IMR-90 (cell line): ENCODE measurements at regions not wholly inside any gene's neighbourhood (a gene's known extent, or its start where the extent isn't known, plus 50 kb on each side); places are given as distances from the start of the nearest gene placed in this dataset.

Experiments used
- ATAC-seq: fragments of 200-7000 bp; cut with Tn5 transposase; 2 replicates; pipeline ENCODE4 v1.9.1; 2020; ENCODE audit warnings: low read depth, mild to moderate bottlenecking, moderate library complexity
- BruUV-seq: library from RNA; stranded (reverse); fragments of 400-500 nt; replicated peaks from 2 replicates; lab custom pipeline; 2021; lab: Mats Ljungman, UMichigan
- CTCF ChIA-PET: fragments of 300-600 bp; formaldehyde crosslinking; extraction: SDS; loops from one replicate; lab custom pipeline; 2021; ENCODE audit warnings: antibody characterized with exemption; lab: Yijun Ruan, JAX
- POLR2A ChIA-PET: fragments of 300-600 bp; sonication (Branson Sonifier 250); formaldehyde crosslinking; loops from one replicate; lab custom pipeline; 2022; ENCODE audit warnings: antibody characterized with exemption; ENCODE audit not compliant: unreplicated experiment; lab: Charles Lee
- DNase-seq: peaks from one replicate; pipeline ENCODE4 v3.0.0; 2013
- H2AFZ ChIP-seq: replicated peaks from 2 replicates; pipeline ENCODE3; 2013; ENCODE audit warnings: low read length, mild to moderate bottlenecking; ENCODE audit not compliant: poor library complexity
- H2AK5ac ChIP-seq: 2 replicates; pipeline ENCODE4 v1.6.1; 2013; ENCODE audit warnings: low read depth, low read length, inconsistent platforms
- H2AK9ac ChIP-seq: replicated peaks from 2 replicates; pipeline ENCODE3; 2013; ENCODE audit warnings: mild to moderate bottlenecking, low read depth, low read length, moderate library complexity; ENCODE audit not compliant: poor library complexity
- H2BK120ac ChIP-seq: 2 replicates; pipeline ENCODE4 v1.6.1; 2013; ENCODE audit warnings: low read depth, low read length, inconsistent platforms
- H2BK15ac ChIP-seq: 3 replicates; pipeline ENCODE4 v1.6.1; 2013; ENCODE audit warnings: low read depth, low read length, inconsistent platforms
- H2BK20ac ChIP-seq: 2 replicates; pipeline ENCODE4 v1.6.1; 2013; ENCODE audit warnings: low read depth, mild to moderate bottlenecking, inconsistent platforms, low read length, moderate library complexity
- H2BK5ac ChIP-seq: 2 replicates; pipeline ENCODE4 v1.6.1; 2013; ENCODE audit warnings: mild to moderate bottlenecking, low read depth, low read length, inconsistent platforms; ENCODE audit not compliant: poor library complexity, severe bottlenecking
- H3K14ac ChIP-seq: replicated peaks from 2 replicates; pipeline ENCODE4 v1.6.1; 2013; ENCODE audit warnings: low read depth, low read length, inconsistent platforms
- H3K18ac ChIP-seq: 2 replicates; pipeline ENCODE4 v1.6.1; 2013; ENCODE audit warnings: low read depth, low read length, control low read depth
- H3K23ac ChIP-seq: 2 replicates; pipeline ENCODE4 v1.6.1; 2013; ENCODE audit warnings: low read depth, low read length, inconsistent platforms
- H3K27ac ChIP-seq: 2 replicates; pipeline ENCODE4 v1.5.1; 2013; ENCODE audit warnings: mild to moderate bottlenecking, control low read depth, low read length; ENCODE audit not compliant: insufficient read depth
- H3K27me3 ChIP-seq: 2 replicates; pipeline ENCODE4 v1.6.1; 2013; ENCODE audit warnings: low read length; ENCODE audit not compliant: control insufficient read depth, insufficient read depth
- H3K36me3 ChIP-seq: 2 replicates; pipeline ENCODE4 v1.6.1; 2013; ENCODE audit warnings: low read length, mixed read lengths; ENCODE audit not compliant: control insufficient read depth, insufficient read depth
- H3K4ac ChIP-seq: 2 replicates; pipeline ENCODE4 v1.6.1; 2013; ENCODE audit warnings: low read depth, low read length, inconsistent platforms
- H3K4me1 ChIP-seq: 2 replicates; pipeline ENCODE4 v1.6.1; 2013; ENCODE audit warnings: low read length, mixed read lengths; ENCODE audit not compliant: control insufficient read depth, insufficient read depth
- H3K4me2 ChIP-seq: 2 replicates; pipeline ENCODE4 v1.6.1; 2013; ENCODE audit warnings: low read depth, mild to moderate bottlenecking, control low read depth, low read length, moderate library complexity
- H3K4me3 ChIP-seq: 2 replicates; pipeline ENCODE4 v1.5.1; 2013; ENCODE audit warnings: low read depth, mild to moderate bottlenecking, control low read depth, low read length, moderate library complexity; ENCODE audit not compliant: insufficient read depth
- H3K56ac ChIP-seq: 2 replicates; pipeline ENCODE4 v1.6.1; 2013; ENCODE audit warnings: low read length, inconsistent platforms; ENCODE audit not compliant: insufficient read depth; ENCODE audit errors: extremely low read depth
- H3K79me1 ChIP-seq, 2 experiments: 2 replicates each; pipeline ENCODE4 v1.6.1; 2013; ENCODE audit warnings: low read length in 2 of 2, inconsistent platforms in 1 of 2, low read depth in 1 of 2
- H3K9ac ChIP-seq: 2 replicates; pipeline ENCODE4 v1.6.1; 2013; ENCODE audit warnings: low read depth, low read length, control low read depth
- H3K9me1 ChIP-seq: 2 replicates; pipeline ENCODE4 v1.6.1; 2013; ENCODE audit warnings: low read length, inconsistent platforms; ENCODE audit not compliant: insufficient read depth
- H3K9me3 ChIP-seq: 2 replicates; pipeline ENCODE4 v1.6.1; 2013; ENCODE audit warnings: low read length; ENCODE audit not compliant: control insufficient read depth, insufficient read depth
- H4K20me1 ChIP-seq: 2 replicates; pipeline ENCODE4 v1.6.1; 2013; ENCODE audit warnings: low read length, inconsistent platforms; ENCODE audit not compliant: insufficient read depth
- H4K5ac ChIP-seq: 2 replicates; pipeline ENCODE4 v1.6.1; 2013; ENCODE audit warnings: mild to moderate bottlenecking, low read depth, low read length, control low read depth
- H4K8ac ChIP-seq, 2 experiments: 2 replicates each; pipeline ENCODE4 v1.6.1; 2013; ENCODE audit warnings: low read depth in 2 of 2, low read length in 2 of 2, control low read depth in 1 of 2, inconsistent platforms in 1 of 2
- H4K91ac ChIP-seq: 2 replicates; pipeline ENCODE4 v1.6.1; 2013; ENCODE audit warnings: low read depth, low read length, inconsistent platforms; ENCODE audit not compliant: insufficient read depth
- BHLHE40 ChIP-seq: fragments of 150-350 bp; IDR thresholded peaks from 2 replicates; pipeline ENCODE4 v1.6.1; 2016; ENCODE audit warnings: mild to moderate bottlenecking, low read depth, low read length
- CHD1 ChIP-seq: IDR thresholded peaks from 2 replicates; pipeline ENCODE4 v1.6.1; 2012; ENCODE audit warnings: low read depth, low read length, improper control_type of control experiment
- FOS ChIP-seq: fragments of 150-350 bp; IDR thresholded peaks from 2 replicates; pipeline ENCODE4 v1.6.1; 2016; ENCODE audit warnings: low read depth, low read length
- MXI1 ChIP-seq: IDR thresholded peaks from 2 replicates; pipeline ENCODE4 v1.6.1; 2012; ENCODE audit warnings: low read depth, mild to moderate bottlenecking, low read length, moderate library complexity, borderline replicate concordance
- WGBS, 2 experiments: methylation state at CpG; one replicate each; pipeline versions ENCODE4 v1.1.5 to v1.1.7; 2013; ENCODE audit warnings: missing lambda C conversion rate in 2 of 2; ENCODE audit not compliant: insufficient read length in 1 of 2; ENCODE audit errors: extremely low coverage in 2 of 2; 5-methylcytosine and 5-hydroxymethylcytosine counted together
- dilution Hi-C: fragments of 300-500 bp; cut with HindIII; formaldehyde crosslinking; loops from one replicate; pipeline ENCODE4 v1.14.3; 2018; ENCODE audit warnings: low sequenced_read_pairs; ENCODE audit not compliant: unreplicated experiment
- in situ Hi-C: fragments of 300-500 bp; cut with MboI; formaldehyde crosslinking; loops from 3 replicates; pipeline ENCODE4 v1.14.3; 2019; ENCODE audit warnings: low sequenced_read_pairs, inconsistent platforms, mixed read lengths
- intact Hi-C: fragments of 100-400 bp; cut with micrococcal nuclease; formaldehyde crosslinking; loops from 2 replicates; pipeline ENCODE4 v1.10.0; 2022
- TF ChIP-seq, protein P1 (sequence below): fragments of 150-350 bp; IDR thresholded peaks from 2 replicates; pipeline ENCODE4 v1.6.1; 2017; ENCODE audit warnings: mild to moderate bottlenecking, antibody characterized with exemption, low read length, low read depth

DNA sequence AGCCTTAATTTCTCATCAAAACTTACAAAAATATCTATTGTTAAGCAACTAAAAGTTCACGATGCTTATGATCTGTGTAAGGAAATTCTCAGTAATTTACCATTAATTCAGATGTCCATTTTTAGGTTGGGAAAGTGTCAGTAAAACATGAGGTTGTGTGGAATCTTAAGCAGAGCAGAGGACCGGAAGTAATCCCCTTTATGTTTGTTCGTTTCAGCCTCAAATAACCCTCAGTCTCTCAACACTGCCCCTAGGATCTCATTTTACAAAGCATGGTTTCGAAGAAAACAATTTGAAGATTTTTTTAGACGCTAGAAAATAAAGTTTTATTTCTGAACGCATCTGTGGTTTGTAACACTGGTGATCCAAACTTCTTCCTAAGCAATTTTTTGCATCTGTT, 504.2 kb downstream of the MAT2B start:
- Histone ChIP-seq H3K27ac (no peak overlapping the region), H3K4me3 (no peak overlapping the region), H4K8ac (no peak overlapping the region), H2AK5ac (no peak overlapping the region), H2BK5ac (no peak overlapping the region), H4K20me1 (no peaks in the 10 kb centered on the region), H3K79me1 (no peaks in the 10 kb centered on the region), H3K56ac (no peak overlapping the region), H3K23ac (no peak overlapping the region), H2BK20ac (no peak overlapping the region), H2BK15ac (no peak overlapping the region), H4K91ac (no peak overlapping the region), H3K9me3 (no peaks in the 10 kb centered on the region), H3K9me1 (no peaks in the 10 kb centered on the region), H3K9ac (no peak overlapping the region), H3K4me2 (no peak overlapping the region), H3K27me3 (no peaks in the 10 kb centered on the region), H3K18ac (no peak overlapping the region), H3K4ac (no peak overlapping the region), H3K14ac (no peak overlapping the region), H2AFZ (no peak overlapping the region), H3K4me1 (no peaks in the 10 kb centered on the region), H3K36me3 (no peaks in the 10 kb centered on the region), H4K5ac (no peak overlapping the region), H2BK120ac (no peak overlapping the region), H2AK9ac (no peak overlapping the region)
- TF ChIP-seq FOS (no peak), MXI1 (no peak), CHD1 (no peak), BHLHE40 (no peak)
- TF ChIP-seq, protein P1, sequence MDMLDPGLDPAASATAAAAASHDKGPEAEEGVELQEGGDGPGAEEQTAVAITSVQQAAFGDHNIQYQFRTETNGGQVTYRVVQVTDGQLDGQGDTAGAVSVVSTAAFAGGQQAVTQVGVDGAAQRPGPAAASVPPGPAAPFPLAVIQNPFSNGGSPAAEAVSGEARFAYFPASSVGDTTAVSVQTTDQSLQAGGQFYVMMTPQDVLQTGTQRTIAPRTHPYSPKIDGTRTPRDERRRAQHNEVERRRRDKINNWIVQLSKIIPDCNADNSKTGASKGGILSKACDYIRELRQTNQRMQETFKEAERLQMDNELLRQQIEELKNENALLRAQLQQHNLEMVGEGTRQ, result no peak
- DNase-seq (no peak), ATAC-seq (no peak)
- BruUV-seq, result no TSS peak
- intact Hi-C loops (loop anchor here (5.0 to 10.0 kb wide), 3 partner anchors 665 to 1615 kb away; no protein-coding TSS in a partner anchor), in situ Hi-C loops (loop anchor here (10.0 to 25.0 kb wide), 4 partner anchors 315 to 1203 kb away; no protein-coding TSS in a partner anchor), dilution Hi-C loops (loop anchor here (25.0 kb wide), 1 partner anchor 478 kb away; no protein-coding TSS in a partner anchor)
- ChIA-PET CTCF (no interaction called here), POLR2A (no interaction called here)
- whole genome bisulfite sequencing, 2 experiments, result no CpG with 5 or more reads among the region's 6 CpGs
